K562 (cell line): ENCODE measurements at regions not wholly inside any gene's neighbourhood (a gene's known extent, or its start where the extent isn't known, plus 50 kb on each side); places are given as distances from the start of the nearest gene placed in this dataset.

ENCODE experiments used
- ATAC-seq: fragments of 200-7000 bp; cut with Tn5 transposase; 3 replicates; pipeline ENCODE4 v1.9.1; 2020; ENCODE audit warnings: moderate library complexity
- BruUV-seq: library from RNA; stranded (reverse); fragments of 400-500 nt; replicated peaks from 2 replicates; lab custom pipeline; 2021; lab: Mats Ljungman, UMichigan
- CTCF ChIA-PET: fragments of 300-600 bp; formaldehyde crosslinking; extraction: SDS; loops from one replicate; lab custom pipeline; 2021; ENCODE audit warnings: low intra/inter-chr PET ratio; lab: Yijun Ruan, JAX
- POLR2A ChIA-PET: fragments of 300-600, 350-650 bp; sonication (Branson Sonifier 250); formaldehyde crosslinking; extraction: SDS; loops from one replicate; lab custom pipeline; 2021; ENCODE audit warnings: antibody characterized with exemption, inconsistent platforms; lab: Yijun Ruan, JAX
- DNase-seq, 4 experiments: peaks; one replicate each; pipeline versions ENCODE4 v3.0.0 to v3.0.0-alpha.2; 2011 to 2018; ENCODE audit warnings: low spot score in 3 of 4, mixed read lengths in 3 of 4; ENCODE audit errors: extremely low read depth in 1 of 4
- FAIRE-seq: peaks from 2 replicates; lab custom pipeline; 2011; peaks lifted over from hg19 to GRCh38; lab: Jason Lieb, UNC
- H2AFZ ChIP-seq: 2 replicates; pipeline ENCODE4 v1.6.0; 2011; ENCODE audit warnings: low read depth, low read length, control low read depth, inconsistent platforms
- H3K27ac ChIP-seq: fragments of 200-600 bp; 3 replicates; pipeline ENCODE4 v1.8.0; 2011; ENCODE audit warnings: low read depth, mild to moderate bottlenecking, control low read depth, inconsistent platforms, low read length, moderate library complexity, mixed read lengths; ENCODE audit errors: extremely low read depth
- H3K27me3 ChIP-seq, 2 experiments: fragments of 300-600 bp in 1 of 2; 2 replicates in 1 of 2; 3 replicates in 1 of 2; pipeline versions ENCODE4 v1.6.0 to v1.8.0; 2011; ENCODE audit warnings: inconsistent platforms in 2 of 2, low read length in 2 of 2, mild to moderate bottlenecking in 1 of 2, mixed read lengths in 1 of 2, moderate library complexity in 1 of 2; ENCODE audit not compliant: control insufficient read depth in 2 of 2, insufficient read depth in 2 of 2
- H3K36me3 ChIP-seq: fragments of 300-600 bp; 3 replicates; pipeline ENCODE4 v1.8.0; 2011; ENCODE audit warnings: mild to moderate bottlenecking, low read length, inconsistent platforms; ENCODE audit not compliant: control insufficient read depth, insufficient read depth
- H3K4me1 ChIP-seq, 2 experiments: fragments of 200-600 bp in 1 of 2; replicated peaks in 1 of 2; 2 replicates in 1 of 2; 3 replicates in 1 of 2; pipeline versions ENCODE4 v1.5.1 to v1.8.0; 2011; ENCODE audit warnings: inconsistent platforms in 2 of 2, low read length in 2 of 2, mild to moderate bottlenecking in 1 of 2, mixed read lengths in 1 of 2, moderate library complexity in 1 of 2; ENCODE audit not compliant: control insufficient read depth in 2 of 2, insufficient read depth in 2 of 2
- H3K4me2 ChIP-seq: 2 replicates; pipeline ENCODE4 v1.6.1; 2011; ENCODE audit warnings: low read length, control low read depth, inconsistent platforms, mixed read lengths; ENCODE audit not compliant: insufficient read depth
- H3K4me3 ChIP-seq: fragments of 200-600 bp; sonication (generic), shearing (Covaris generic); 2 replicates; pipeline ENCODE4 v1.5.1; 2016; ENCODE audit warnings: control low read depth, inconsistent platforms
- H3K79me2 ChIP-seq: fragments of 200-600 bp; 3 replicates; pipeline ENCODE4 v1.8.0; 2011; ENCODE audit warnings: low read length, inconsistent platforms; ENCODE audit not compliant: control insufficient read depth, insufficient read depth
- H3K9ac ChIP-seq, 2 experiments: 2 replicates each; pipeline versions ENCODE4 v1.6.0 to v1.6.1; 2011; ENCODE audit warnings: low read depth in 2 of 2, low read length in 2 of 2, control low read depth in 1 of 2, inconsistent platforms in 1 of 2, mild to moderate bottlenecking in 1 of 2, mixed read lengths in 1 of 2; ENCODE audit not compliant: insufficient read depth in 1 of 2
- H3K9me1 ChIP-seq: one replicate; pipeline ENCODE4 v1.6.0; 2011; ENCODE audit warnings: inconsistent platforms, mild to moderate bottlenecking, low read length, moderate library complexity; ENCODE audit not compliant: control insufficient read depth, insufficient read depth
- H3K9me3 ChIP-seq: replicated peaks from 2 replicates; pipeline ENCODE4 v1.5.1; 2011; ENCODE audit warnings: low read depth, low read length, inconsistent platforms; ENCODE audit not compliant: control insufficient read depth, insufficient read depth
- H4K20me1 ChIP-seq: replicated peaks from 2 replicates; pipeline ENCODE4 v1.6.1; 2011; ENCODE audit warnings: low read length, inconsistent platforms, mixed read lengths; ENCODE audit not compliant: control insufficient read depth, insufficient read depth
- BRD4 ChIP-seq: fragments of 200-600 bp; sonication (generic); IDR thresholded peaks from 2 replicates; pipeline ENCODE4 v1.6.1; 2017; ENCODE audit warnings: inconsistent platforms
- SLC30A9 ChIP-seq: fragments of 250-450 bp; sonication (Bioruptor Pico); IDR thresholded peaks from 2 replicates; pipeline ENCODE4 v1.8.0; 2022; ENCODE audit warnings: mild to moderate bottlenecking, moderate library complexity
- ZNF507 ChIP-seq: conservative IDR thresholded peaks from 2 replicates; pipeline ENCODE4 v1.6.1; 2017; ENCODE audit warnings: missing genetic modification characterization, missing compliant biosample characterization
- in situ Hi-C: fragments of 300-500 bp; cut with MboI; formaldehyde crosslinking; loops from 4 replicates; pipeline ENCODE4 v1.15.0; 2018; ENCODE audit warnings: inconsistent platforms, mixed read lengths
- intact Hi-C: fragments of 100-400 bp; cut with micrococcal nuclease; formaldehyde crosslinking; loops from 2 replicates; pipeline ENCODE4 v1.14.2; 2022
- TF ChIP-seq, protein P1 (sequence below): fragments of 450-650 bp; IDR thresholded peaks from 2 replicates; pipeline ENCODE4 v1.6.1; 2016; ENCODE audit warnings: mild to moderate bottlenecking, moderate library complexity

DNA sequence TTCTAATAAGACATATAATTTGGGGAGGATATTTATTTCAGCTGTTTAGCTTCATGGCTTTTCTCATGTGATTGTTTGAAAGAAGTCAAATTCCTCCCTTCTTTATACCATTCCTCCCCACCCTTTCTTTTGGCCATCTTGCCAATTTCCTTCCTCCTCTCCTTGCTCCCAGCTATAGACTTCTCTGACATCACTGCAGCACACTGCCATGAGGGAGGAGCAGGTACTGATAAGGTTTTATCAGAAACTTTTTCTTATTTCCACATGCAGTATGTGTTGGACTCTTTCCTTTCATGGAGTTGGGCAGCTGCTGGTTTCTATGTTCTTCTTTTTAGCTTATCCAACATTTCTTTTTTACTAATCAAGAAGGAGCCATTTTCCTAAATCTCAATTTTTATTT is 481.7 kb upstream of the NR3C2 start:
- BruUV-seq: no TSS peak
- DNase-seq (no peak), FAIRE-seq (no peak), ATAC-seq (no peak)
- intact Hi-C loops: no loop called here
- ChIA-PET CTCF (no interaction called here), POLR2A (no interaction called here)
- in situ Hi-C loops: no loop called here
- Histone ChIP-seq H3K36me3 (no peaks in the 10 kb centered on the region), H3K9ac (no peak overlapping the region), H3K79me2 (no peaks in the 10 kb centered on the region), H3K9me3 (no peaks in the 10 kb centered on the region), H3K27me3 (no peaks in the 10 kb centered on the region), H3K4me3 (no peak overlapping the region), H3K4me1 (no peaks in the 10 kb centered on the region), H3K9me1 (no peaks in the 10 kb centered on the region), H2AFZ (no peak overlapping the region), H3K4me2 (no peak overlapping the region), H4K20me1 (no peaks in the 10 kb centered on the region), H3K27ac (no peak overlapping the region)
- TF ChIP-seq SLC30A9 (CRISPR knock-in tag): no peak
- no peak for TF ChIP-seq BRD4
- no peak for TF ChIP-seq ZNF507 (tag)
- TF ChIP-seq, protein P1, sequence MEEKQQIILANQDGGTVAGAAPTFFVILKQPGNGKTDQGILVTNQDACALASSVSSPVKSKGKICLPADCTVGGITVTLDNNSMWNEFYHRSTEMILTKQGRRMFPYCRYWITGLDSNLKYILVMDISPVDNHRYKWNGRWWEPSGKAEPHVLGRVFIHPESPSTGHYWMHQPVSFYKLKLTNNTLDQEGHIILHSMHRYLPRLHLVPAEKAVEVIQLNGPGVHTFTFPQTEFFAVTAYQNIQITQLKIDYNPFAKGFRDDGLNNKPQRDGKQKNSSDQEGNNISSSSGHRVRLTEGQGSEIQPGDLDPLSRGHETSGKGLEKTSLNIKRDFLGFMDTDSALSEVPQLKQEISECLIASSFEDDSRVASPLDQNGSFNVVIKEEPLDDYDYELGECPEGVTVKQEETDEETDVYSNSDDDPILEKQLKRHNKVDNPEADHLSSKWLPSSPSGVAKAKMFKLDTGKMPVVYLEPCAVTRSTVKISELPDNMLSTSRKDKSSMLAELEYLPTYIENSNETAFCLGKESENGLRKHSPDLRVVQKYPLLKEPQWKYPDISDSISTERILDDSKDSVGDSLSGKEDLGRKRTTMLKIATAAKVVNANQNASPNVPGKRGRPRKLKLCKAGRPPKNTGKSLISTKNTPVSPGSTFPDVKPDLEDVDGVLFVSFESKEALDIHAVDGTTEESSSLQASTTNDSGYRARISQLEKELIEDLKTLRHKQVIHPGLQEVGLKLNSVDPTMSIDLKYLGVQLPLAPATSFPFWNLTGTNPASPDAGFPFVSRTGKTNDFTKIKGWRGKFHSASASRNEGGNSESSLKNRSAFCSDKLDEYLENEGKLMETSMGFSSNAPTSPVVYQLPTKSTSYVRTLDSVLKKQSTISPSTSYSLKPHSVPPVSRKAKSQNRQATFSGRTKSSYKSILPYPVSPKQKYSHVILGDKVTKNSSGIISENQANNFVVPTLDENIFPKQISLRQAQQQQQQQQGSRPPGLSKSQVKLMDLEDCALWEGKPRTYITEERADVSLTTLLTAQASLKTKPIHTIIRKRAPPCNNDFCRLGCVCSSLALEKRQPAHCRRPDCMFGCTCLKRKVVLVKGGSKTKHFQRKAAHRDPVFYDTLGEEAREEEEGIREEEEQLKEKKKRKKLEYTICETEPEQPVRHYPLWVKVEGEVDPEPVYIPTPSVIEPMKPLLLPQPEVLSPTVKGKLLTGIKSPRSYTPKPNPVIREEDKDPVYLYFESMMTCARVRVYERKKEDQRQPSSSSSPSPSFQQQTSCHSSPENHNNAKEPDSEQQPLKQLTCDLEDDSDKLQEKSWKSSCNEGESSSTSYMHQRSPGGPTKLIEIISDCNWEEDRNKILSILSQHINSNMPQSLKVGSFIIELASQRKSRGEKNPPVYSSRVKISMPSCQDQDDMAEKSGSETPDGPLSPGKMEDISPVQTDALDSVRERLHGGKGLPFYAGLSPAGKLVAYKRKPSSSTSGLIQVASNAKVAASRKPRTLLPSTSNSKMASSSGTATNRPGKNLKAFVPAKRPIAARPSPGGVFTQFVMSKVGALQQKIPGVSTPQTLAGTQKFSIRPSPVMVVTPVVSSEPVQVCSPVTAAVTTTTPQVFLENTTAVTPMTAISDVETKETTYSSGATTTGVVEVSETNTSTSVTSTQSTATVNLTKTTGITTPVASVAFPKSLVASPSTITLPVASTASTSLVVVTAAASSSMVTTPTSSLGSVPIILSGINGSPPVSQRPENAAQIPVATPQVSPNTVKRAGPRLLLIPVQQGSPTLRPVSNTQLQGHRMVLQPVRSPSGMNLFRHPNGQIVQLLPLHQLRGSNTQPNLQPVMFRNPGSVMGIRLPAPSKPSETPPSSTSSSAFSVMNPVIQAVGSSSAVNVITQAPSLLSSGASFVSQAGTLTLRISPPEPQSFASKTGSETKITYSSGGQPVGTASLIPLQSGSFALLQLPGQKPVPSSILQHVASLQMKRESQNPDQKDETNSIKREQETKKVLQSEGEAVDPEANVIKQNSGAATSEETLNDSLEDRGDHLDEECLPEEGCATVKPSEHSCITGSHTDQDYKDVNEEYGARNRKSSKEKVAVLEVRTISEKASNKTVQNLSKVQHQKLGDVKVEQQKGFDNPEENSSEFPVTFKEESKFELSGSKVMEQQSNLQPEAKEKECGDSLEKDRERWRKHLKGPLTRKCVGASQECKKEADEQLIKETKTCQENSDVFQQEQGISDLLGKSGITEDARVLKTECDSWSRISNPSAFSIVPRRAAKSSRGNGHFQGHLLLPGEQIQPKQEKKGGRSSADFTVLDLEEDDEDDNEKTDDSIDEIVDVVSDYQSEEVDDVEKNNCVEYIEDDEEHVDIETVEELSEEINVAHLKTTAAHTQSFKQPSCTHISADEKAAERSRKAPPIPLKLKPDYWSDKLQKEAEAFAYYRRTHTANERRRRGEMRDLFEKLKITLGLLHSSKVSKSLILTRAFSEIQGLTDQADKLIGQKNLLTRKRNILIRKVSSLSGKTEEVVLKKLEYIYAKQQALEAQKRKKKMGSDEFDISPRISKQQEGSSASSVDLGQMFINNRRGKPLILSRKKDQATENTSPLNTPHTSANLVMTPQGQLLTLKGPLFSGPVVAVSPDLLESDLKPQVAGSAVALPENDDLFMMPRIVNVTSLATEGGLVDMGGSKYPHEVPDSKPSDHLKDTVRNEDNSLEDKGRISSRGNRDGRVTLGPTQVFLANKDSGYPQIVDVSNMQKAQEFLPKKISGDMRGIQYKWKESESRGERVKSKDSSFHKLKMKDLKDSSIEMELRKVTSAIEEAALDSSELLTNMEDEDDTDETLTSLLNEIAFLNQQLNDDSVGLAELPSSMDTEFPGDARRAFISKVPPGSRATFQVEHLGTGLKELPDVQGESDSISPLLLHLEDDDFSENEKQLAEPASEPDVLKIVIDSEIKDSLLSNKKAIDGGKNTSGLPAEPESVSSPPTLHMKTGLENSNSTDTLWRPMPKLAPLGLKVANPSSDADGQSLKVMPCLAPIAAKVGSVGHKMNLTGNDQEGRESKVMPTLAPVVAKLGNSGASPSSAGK: no peak
